ENCODE measurements at regions not wholly inside any gene's neighbourhood (a gene's known extent, or its start where the extent isn't known, plus 50 kb on each side); places are given as distances from the start of the nearest gene placed in this dataset.

DNA sequence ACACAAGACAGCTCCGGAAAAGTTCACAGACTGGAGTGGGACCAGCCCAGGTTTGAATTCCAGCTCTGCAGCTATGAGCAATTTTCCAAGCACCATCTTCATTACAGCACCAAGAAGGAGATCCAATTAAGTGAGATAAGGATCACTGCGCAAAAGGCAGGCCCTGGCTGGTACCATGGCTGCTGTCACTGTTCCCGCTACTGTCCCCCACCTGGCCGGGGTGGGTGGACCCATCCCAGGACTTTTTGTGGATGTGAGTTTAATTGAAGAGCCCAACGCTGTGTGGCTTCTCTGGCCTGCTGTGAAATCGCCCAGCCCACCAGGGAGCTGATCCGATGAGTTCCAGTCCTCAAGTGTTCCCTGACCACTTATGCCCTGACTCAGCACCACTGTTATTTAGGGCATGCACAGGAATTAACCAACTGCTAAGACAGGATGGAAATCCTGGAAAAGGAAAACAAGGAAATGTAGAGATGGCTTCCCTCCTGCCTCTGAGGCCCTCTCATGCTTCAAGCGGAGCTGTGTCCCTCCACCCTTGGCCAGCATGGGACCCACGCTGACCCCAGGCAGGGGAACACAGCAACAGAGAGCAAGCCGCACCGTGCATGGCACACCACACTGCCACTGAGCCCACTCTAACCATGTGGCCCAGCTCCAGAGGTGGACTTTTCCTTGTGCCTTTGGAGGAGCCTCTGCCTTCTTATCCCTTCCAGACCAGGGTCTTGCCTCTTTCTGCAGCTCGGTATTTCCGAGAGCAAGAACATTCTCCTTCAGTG lies 150.0 kb upstream of the CST7 start:
- no peak overlapping the region for H3K9ac ChIP-seq (ENCODE audit: low read length in 5 of 5)
- peaks cover 0 to 8% (median 0%) of the 10 kb centered on the region in 5 donors for H3K27me3 ChIP-seq (ENCODE audit: control insufficient read depth in 5 of 5, insufficient read depth in 4 of 5, low read length in 5 of 5)
- H3K36me3 ChIP-seq (ENCODE audit: control insufficient read depth in 5 of 5, insufficient read depth in 5 of 5, low read length in 5 of 5), result no peaks in the 10 kb centered on the region
- no peaks in the 10 kb centered on the region for H3K9me3 ChIP-seq (ENCODE audit: control insufficient read depth in 5 of 5, low read length in 5 of 5)
- H3K27ac ChIP-seq (ENCODE audit: low read depth, low read length), result no peak overlapping the region
- no peak overlapping the region for H3K4me3 ChIP-seq (ENCODE audit: low read depth in 1 of 5, low read length in 5 of 5)
- H3K4me1 ChIP-seq (ENCODE audit: control insufficient read depth in 5 of 5, insufficient read depth in 5 of 5, low read length in 5 of 5), result no peaks in the 10 kb centered on the region

DNA sequence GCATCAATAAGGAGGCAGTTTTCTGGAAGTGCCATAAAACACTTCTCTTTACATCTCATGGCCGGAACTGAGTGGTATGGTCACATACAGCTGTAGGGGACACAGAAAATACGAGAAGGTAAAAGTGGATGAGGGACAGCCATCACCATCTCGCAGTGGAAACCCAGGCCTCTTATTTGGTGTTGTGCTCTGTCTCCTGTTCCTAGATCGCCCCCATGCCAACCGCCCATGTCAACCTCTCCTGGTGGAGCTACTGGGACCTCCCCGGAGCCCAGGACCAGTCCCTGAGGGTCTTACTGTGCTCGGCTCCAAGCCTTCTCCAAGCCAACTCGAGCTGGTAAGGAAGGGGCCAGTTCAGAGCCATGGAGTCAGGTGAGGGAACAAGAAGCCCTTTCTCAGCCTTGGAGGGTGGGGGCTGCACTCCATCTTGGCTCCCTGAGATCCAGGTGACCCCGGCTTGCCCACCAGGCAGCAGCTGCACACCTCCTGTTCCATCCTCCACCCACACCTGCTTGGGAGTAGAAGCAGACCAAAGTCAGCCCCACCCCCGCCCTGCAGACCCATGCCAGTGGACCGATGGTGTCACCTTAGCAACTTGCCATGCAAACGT lies 149.0 kb upstream of the CST7 start:
- Histone ChIP-seq H3K36me3 (ENCODE audit: control insufficient read depth in 5 of 5, insufficient read depth in 5 of 5, low read length in 5 of 5) (no peaks in the 10 kb centered on the region), H3K4me3 (ENCODE audit: low read depth in 1 of 5, low read length in 5 of 5) (no peak overlapping the region), H3K9ac (ENCODE audit: low read length in 5 of 5) (no peak overlapping the region)

DNA sequence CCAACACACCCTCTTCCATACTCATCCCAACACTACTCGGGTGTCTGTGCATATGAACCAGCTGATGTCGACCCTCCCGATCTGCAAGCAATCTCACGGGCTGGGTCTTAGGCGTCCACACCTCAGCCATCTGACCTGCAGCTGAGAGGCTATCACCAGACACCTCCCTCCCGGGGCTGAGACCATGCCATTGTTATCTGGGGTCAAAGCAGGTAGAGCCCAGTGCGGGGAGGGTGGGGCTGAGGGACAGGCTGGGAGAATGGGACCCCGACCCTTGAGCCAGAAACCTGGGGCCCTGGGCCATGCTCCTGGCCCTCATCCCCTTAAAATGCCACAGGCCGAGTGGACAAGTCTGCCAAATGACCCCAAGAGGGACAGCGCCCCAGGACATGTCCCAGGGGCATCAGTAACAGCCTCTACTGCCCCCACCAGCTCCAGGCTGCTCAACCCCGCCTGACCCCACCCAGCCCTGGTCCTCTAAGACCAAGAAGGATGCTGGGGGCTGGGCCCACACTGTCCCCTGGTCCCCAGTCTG lies 146.7 kb upstream of the CST7 start:
- H3K9me3 ChIP-seq (ENCODE audit: control insufficient read depth in 5 of 5, low read length in 5 of 5), result no peaks in the 10 kb centered on the region
- no peaks in the 10 kb centered on the region for H3K36me3 ChIP-seq (ENCODE audit: control insufficient read depth in 5 of 5, insufficient read depth in 5 of 5, low read length in 5 of 5)
- no peak overlapping the region for H3K27ac ChIP-seq (ENCODE audit: low read depth, low read length)
- H3K4me3 ChIP-seq (ENCODE audit: low read depth in 1 of 5, low read length in 5 of 5), result no peak overlapping the region
- H3K27me3 ChIP-seq (ENCODE audit: control insufficient read depth in 5 of 5, insufficient read depth in 4 of 5, low read length in 5 of 5), result peaks cover 0 to 8% (median 0%) of the 10 kb centered on the region in 5 donors
- no peak overlapping the region for H3K9ac ChIP-seq (ENCODE audit: low read length in 5 of 5)
- H3K4me1 ChIP-seq (ENCODE audit: control insufficient read depth in 5 of 5, insufficient read depth in 5 of 5, low read length in 5 of 5), result no peaks in the 10 kb centered on the region

More for the DNA sequence above, 149.0 kb upstream of the CST7 start:
- Histone ChIP-seq H3K27me3 (ENCODE audit: control insufficient read depth in 5 of 5, insufficient read depth in 4 of 5, low read length in 5 of 5) (peaks cover 0 to 8% (median 0%) of the 10 kb centered on the region in 5 donors), H3K27ac (ENCODE audit: low read depth, low read length) (no peak overlapping the region), H3K9me3 (ENCODE audit: control insufficient read depth in 5 of 5, low read length in 5 of 5) (no peaks in the 10 kb centered on the region), H3K4me1 (ENCODE audit: control insufficient read depth in 5 of 5, insufficient read depth in 5 of 5, low read length in 5 of 5) (no peaks in the 10 kb centered on the region)

DNA sequence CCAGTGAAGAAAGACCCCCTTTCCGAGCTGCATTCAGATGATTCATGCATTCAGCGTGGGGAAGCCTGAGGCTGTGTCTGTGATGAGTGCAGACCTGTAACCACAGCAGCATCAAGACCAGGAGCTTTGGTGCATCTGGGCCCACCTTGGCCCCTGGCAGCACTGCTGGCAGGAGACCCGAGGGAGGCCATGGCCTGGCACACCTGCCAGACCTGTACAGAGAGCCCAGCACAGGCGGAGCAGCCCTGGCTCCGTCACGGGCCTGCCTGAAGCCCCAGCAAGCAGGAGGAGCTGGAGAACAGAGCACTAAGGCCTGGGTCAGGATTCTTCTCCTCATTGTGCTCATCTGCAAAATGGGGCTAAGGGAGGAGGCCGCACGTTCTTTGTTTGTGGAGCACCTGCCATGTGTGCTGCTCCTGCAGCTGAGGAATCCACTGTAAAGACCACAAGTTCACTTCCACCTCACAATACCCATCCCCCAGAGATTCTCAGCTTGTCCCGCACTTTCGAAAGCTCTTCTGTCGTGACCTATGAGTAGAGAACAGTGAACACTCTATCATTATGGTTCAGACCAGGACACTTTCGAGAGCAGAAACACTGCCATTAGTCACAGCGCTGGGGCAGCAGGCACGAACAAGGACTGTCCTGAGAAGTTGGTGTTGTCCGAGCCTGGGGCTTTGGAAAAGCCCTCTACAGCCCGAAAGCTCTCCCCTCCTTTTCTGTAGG lies 144.4 kb upstream of the CST7 start:
- no peak overlapping the region for H3K4me3 ChIP-seq (ENCODE audit: low read depth in 1 of 5, low read length in 5 of 5)
- H3K4me1 ChIP-seq (ENCODE audit: control insufficient read depth in 5 of 5, insufficient read depth in 5 of 5, low read length in 5 of 5), result no peaks in the 10 kb centered on the region
- no peaks in the 10 kb centered on the region for H3K36me3 ChIP-seq (ENCODE audit: control insufficient read depth in 5 of 5, insufficient read depth in 5 of 5, low read length in 5 of 5)
- peaks cover 0 to 12% (median 2%) of the 10 kb centered on the region in 5 donors for H3K27me3 ChIP-seq (ENCODE audit: control insufficient read depth in 5 of 5, insufficient read depth in 4 of 5, low read length in 5 of 5)
- no peak overlapping the region for H3K27ac ChIP-seq (ENCODE audit: low read depth, low read length)
- no peaks in the 10 kb centered on the region for H3K9me3 ChIP-seq (ENCODE audit: control insufficient read depth in 5 of 5, low read length in 5 of 5)
- no peak overlapping the region for H3K9ac ChIP-seq (ENCODE audit: low read length in 5 of 5)

DNA sequence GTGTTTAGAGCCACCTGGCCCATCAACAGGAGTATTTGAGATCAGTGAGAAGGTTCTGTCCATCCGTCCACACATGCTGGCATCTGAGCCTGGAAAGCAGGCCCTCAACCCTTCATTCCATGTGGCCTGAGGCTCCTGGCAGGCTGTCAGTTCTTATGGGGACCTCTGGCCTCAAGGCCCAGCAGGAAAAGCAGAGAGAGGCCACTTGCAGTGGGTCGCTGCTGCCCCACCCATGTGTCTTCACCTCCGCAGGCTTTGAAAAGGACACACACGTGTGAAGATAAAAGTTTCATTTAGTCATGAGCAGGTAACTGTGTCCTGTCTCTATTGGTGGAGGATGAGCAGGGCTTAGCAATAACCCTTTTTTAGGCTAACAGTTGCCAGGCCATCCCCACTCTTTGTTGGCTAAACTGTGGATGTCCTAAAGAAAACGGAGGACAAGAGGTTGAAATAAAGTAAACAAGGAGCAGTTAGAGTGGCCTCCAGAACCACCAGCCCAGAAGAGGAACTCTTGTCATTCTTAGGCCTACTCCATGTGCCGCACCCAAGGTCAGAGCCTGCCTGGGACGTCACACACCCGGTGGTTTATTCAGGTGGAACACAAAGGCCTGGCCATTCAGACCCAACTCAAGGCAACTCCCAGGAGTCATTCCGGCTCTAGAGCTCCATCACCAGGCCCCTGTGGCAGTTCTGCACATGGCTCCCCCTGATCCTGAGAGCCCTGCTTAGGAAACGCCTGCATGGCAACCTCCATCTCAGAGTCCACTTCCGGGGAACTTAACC lies 143.4 kb upstream of the CST7 start:
- no peaks in the 10 kb centered on the region for H3K4me1 ChIP-seq (ENCODE audit: control insufficient read depth in 5 of 5, insufficient read depth in 5 of 5, low read length in 5 of 5)
- H3K27ac ChIP-seq (ENCODE audit: low read depth, low read length), result no peak overlapping the region
- H3K9ac ChIP-seq (ENCODE audit: low read length in 5 of 5), result no peak overlapping the region
- no peaks in the 10 kb centered on the region for H3K36me3 ChIP-seq (ENCODE audit: control insufficient read depth in 5 of 5, insufficient read depth in 5 of 5, low read length in 5 of 5)
- H3K27me3 ChIP-seq (ENCODE audit: control insufficient read depth in 5 of 5, insufficient read depth in 4 of 5, low read length in 5 of 5), result peaks cover 0 to 12% (median 3%) of the 10 kb centered on the region in 5 donors
- H3K9me3 ChIP-seq (ENCODE audit: control insufficient read depth in 5 of 5, low read length in 5 of 5), result no peaks in the 10 kb centered on the region
- no peak overlapping the region for H3K4me3 ChIP-seq (ENCODE audit: low read depth in 1 of 5, low read length in 5 of 5)

DNA sequence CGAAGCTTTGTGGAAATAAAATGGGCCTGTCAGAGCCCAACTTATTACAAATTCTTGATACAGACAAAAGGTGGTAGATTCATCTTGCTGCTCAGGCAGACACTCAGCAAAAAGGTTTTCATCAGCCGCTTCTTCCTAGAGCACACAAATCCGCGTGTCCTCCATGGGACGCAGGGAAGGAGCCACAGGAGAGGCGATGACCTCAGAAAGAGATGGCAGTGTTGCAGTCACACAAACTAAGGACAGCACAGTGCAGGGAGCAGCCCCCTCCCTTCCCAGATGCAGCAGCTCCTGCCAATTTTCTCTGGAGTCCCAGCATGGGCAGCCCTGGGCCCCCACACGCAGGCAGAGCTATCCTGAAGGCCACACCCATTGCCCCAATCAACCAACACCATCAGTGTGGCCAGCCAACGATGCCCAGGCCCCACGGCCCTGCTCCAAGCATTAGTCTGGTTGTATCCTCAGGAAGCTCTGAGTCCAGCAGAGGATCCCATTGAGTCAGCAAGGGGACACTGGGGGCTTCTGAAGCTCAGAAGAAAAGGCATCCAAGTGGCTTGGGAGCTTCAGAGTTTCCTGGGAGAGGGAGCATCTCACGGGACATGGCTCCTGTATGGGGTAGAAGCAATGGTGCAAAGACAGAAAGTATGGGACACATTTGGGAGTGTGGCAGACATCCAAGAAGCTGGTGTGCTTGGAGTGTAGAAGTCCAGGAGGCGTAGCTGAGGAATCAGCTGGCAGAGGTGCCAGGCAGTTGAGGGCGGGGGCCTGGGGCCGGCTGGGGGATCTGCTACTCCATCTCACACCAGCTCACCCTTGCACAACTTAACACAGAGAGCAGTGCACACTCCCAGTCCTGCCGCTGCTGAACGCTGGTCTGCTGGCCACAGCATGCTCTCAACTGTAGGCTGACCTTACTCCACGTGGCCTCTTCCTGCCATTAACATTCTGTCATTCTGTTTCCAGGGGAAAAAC lies 142.1 kb upstream of the CST7 start:
- H3K9ac ChIP-seq (ENCODE audit: low read length in 5 of 5), result no peak overlapping the region
- H3K27ac ChIP-seq (ENCODE audit: low read depth, low read length), result no peak overlapping the region
- no peaks in the 10 kb centered on the region for H3K4me1 ChIP-seq (ENCODE audit: control insufficient read depth in 5 of 5, insufficient read depth in 5 of 5, low read length in 5 of 5)
- no peak overlapping the region for H3K4me3 ChIP-seq (ENCODE audit: low read depth in 1 of 5, low read length in 5 of 5)
- peaks cover 0 to 12% (median 3%) of the 10 kb centered on the region in 5 donors for H3K27me3 ChIP-seq (ENCODE audit: control insufficient read depth in 5 of 5, insufficient read depth in 4 of 5, low read length in 5 of 5)
- H3K9me3 ChIP-seq (ENCODE audit: control insufficient read depth in 5 of 5, low read length in 5 of 5), result no peaks in the 10 kb centered on the region
- H3K36me3 ChIP-seq (ENCODE audit: control insufficient read depth in 5 of 5, insufficient read depth in 5 of 5, low read length in 5 of 5), result no peaks in the 10 kb centered on the region

DNA sequence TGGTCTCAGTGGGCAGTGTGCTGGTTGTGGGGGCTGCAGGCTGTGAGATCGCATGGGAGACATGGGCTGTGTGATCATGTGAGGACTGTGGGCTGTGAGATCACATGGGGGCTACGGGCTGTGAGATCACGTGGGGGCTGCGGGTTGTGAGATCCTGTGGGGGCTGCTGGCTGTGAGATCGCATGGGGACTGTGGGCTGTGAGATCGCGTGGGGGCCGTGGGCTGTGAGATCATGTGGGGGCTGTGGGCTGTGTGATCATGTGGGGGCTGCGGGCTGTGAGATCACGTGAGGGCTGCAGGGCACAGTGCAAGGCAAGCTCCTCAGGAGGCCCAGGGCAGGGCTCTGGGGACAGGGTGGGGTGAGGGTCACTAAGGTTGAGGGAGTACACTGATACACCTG lies 140.5 kb upstream of the CST7 start:
- H3K27ac ChIP-seq (ENCODE audit: low read depth, low read length), result no peak overlapping the region
- no peak overlapping the region for H3K4me3 ChIP-seq (ENCODE audit: low read depth in 1 of 5, low read length in 5 of 5)
- peaks cover 0 to 4% (median 0%) of the 10 kb centered on the region in 5 donors for H3K9me3 ChIP-seq (ENCODE audit: control insufficient read depth in 5 of 5, low read length in 5 of 5)
- no peak overlapping the region for H3K9ac ChIP-seq (ENCODE audit: low read length in 5 of 5)
- H3K4me1 ChIP-seq (ENCODE audit: control insufficient read depth in 5 of 5, insufficient read depth in 5 of 5, low read length in 5 of 5), result no peaks in the 10 kb centered on the region
- peaks cover 0 to 12% (median 0%) of the 10 kb centered on the region in 5 donors for H3K27me3 ChIP-seq (ENCODE audit: control insufficient read depth in 5 of 5, insufficient read depth in 4 of 5, low read length in 5 of 5)
- H3K36me3 ChIP-seq (ENCODE audit: control insufficient read depth in 5 of 5, insufficient read depth in 5 of 5, low read length in 5 of 5), result no peaks in the 10 kb centered on the region

DNA sequence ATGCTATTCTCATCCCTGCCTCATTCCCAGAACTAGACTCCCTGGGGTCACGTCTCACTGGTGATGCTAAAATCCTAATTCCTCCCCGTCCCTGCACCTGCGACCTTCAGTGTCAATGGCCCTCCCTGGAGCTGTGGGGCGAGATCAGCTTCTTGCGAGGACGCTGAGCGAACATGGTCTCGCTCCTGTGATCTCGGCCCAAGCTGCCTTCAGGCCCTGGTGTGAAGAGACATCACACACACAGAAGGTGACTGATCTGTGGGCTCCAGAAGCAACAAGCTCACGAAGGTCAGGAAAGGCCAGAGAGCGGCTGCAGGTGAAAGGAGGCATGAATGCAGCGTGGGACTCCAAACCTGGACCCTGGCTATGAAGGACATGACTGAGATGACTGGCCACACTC lies 139.5 kb upstream of the CST7 start:
- Histone ChIP-seq H3K9me3 (ENCODE audit: control insufficient read depth in 5 of 5, low read length in 5 of 5) (peaks cover 0 to 4% (median 0%) of the 10 kb centered on the region in 5 donors), H3K4me1 (ENCODE audit: control insufficient read depth in 5 of 5, insufficient read depth in 5 of 5, low read length in 5 of 5) (no peaks in the 10 kb centered on the region), H3K27ac (ENCODE audit: low read depth, low read length) (no peak overlapping the region)

More for the DNA sequence above, 139.5 kb upstream of the CST7 start:
- Histone ChIP-seq H3K4me3 (ENCODE audit: low read depth in 1 of 5, low read length in 5 of 5) (no peak overlapping the region), H3K27me3 (ENCODE audit: control insufficient read depth in 5 of 5, insufficient read depth in 4 of 5, low read length in 5 of 5) (peaks cover 0 to 12% (median 0%) of the 10 kb centered on the region in 5 donors), H3K9ac (ENCODE audit: low read length in 5 of 5) (no peak overlapping the region), H3K36me3 (ENCODE audit: control insufficient read depth in 5 of 5, insufficient read depth in 5 of 5, low read length in 5 of 5) (no peaks in the 10 kb centered on the region)
